GM12874 (cell line): ENCODE measurements at regions not wholly inside any gene's neighbourhood (a gene's known extent, or its start where the extent isn't known, plus 50 kb on each side); places are given as distances from the start of the nearest gene placed in this dataset.

Source experiments
- CTCF ChIP-seq: IDR thresholded peaks from 2 replicates; pipeline ENCODE4 v1.5.1; 2011; ENCODE audit warnings: low read depth, mild to moderate bottlenecking, control low read depth, low read length, moderate library complexity; ENCODE audit not compliant: insufficient read depth

GRCh38 chr13:50130123-50130946 lies 115.1 kb downstream of the KCNRG start:
- no peak for TF ChIP-seq CTCF

- TF ChIP-seq CTCF: no peak
These were observed 117.0 kb downstream of the KCNRG start for GRCh38 chr13:50131920-50132903.

GRCh38 chr13:50132904-50133357 lies 117.7 kb downstream of the KCNRG start:
- TF ChIP-seq CTCF: no peak

GRCh38 chr13:50133358-50133953 lies 118.2 kb downstream of the KCNRG start:
- no peak for TF ChIP-seq CTCF

- TF ChIP-seq CTCF: no peak
These were observed 121.0 kb downstream of the KCNRG start for GRCh38 chr13:50136226-50136625.

GRCh38 chr13:50136678-50137077 lies 121.4 kb downstream of the KCNRG start:
- no peak for TF ChIP-seq CTCF

GRCh38 chr13:50140153-50140552 lies 124.9 kb downstream of the KCNRG start:
- no peak for TF ChIP-seq CTCF
